PC-9 (cell line): ENCODE measurements at regions not wholly inside any gene's neighbourhood (a gene's known extent, or its start where the extent isn't known, plus 50 kb on each side); places are given as distances from the start of the nearest gene placed in this dataset.
"Not testable (repeated sequence)": the region's sequence is repeated elsewhere in the genome, so short reads cannot be mapped to it uniquely, and the experiment has no call there.

Experiments
- BruUV-seq: library from RNA; stranded (reverse); fragments of 400-500 nt; replicated peaks from 2 replicates; lab custom pipeline; 2021; lab: Mats Ljungman, UMichigan
- CTCF ChIA-PET: fragments of 300-600 bp; sonication (Branson Sonifier 250); formaldehyde crosslinking; loops from one replicate; lab custom pipeline; 2022; ENCODE audit warnings: antibody characterized with exemption; lab: Charles Lee
- POLR2A ChIA-PET: fragments of 300-600 bp; sonication (Branson Sonifier 250); formaldehyde crosslinking; loops from one replicate; lab custom pipeline; 2022; ENCODE audit warnings: antibody characterized with exemption; ENCODE audit not compliant: unreplicated experiment; lab: Charles Lee
- DNase-seq, 2 experiments: peaks; one replicate each; pipeline versions ENCODE4 v3.0.0 to v3.0.0-alpha.2; 2015 to 2022; ENCODE audit warnings: mixed read lengths in 1 of 2
- H2AFZ ChIP-seq: fragments of 200-600 bp; sonication (generic); 2 replicates; pipeline ENCODE4 v1.8.1; 2017; ENCODE audit warnings: antibody characterized with exemption
- H3F3A ChIP-seq: fragments of 200-600 bp; sonication (generic); 2 replicates; pipeline ENCODE4 v1.8.1; 2017; ENCODE audit warnings: antibody characterized with exemption, mild to moderate bottlenecking, low read depth; ENCODE audit not compliant: insufficient read depth
- H3K27ac ChIP-seq: fragments of 200-600 bp; sonication (generic); 2 replicates; pipeline ENCODE4 v1.6.1; 2016; ENCODE audit warnings: mixed run types
- H3K27me3 ChIP-seq: fragments of 200-600 bp; sonication (generic); 2 replicates; pipeline ENCODE4 v1.6.1; 2016; ENCODE audit warnings: low read depth, mixed run types; ENCODE audit not compliant: insufficient read depth
- H3K36me3 ChIP-seq: fragments of 200-600 bp; sonication (generic); 2 replicates; pipeline ENCODE4 v1.6.1; 2016; ENCODE audit warnings: low read depth, mixed run types
- H3K4me1 ChIP-seq: fragments of 200-600 bp; sonication (generic); replicated peaks from 2 replicates; pipeline ENCODE4 v1.6.1; 2016; ENCODE audit warnings: mixed run types; ENCODE audit not compliant: insufficient read depth
- H3K4me2 ChIP-seq: fragments of 200-600 bp; sonication (generic); 2 replicates; pipeline ENCODE4 v1.6.1; 2017; ENCODE audit warnings: mixed run types
- H3K4me3 ChIP-seq: fragments of 200-600 bp; sonication (generic); 2 replicates; pipeline ENCODE4 v1.6.1; 2016; ENCODE audit warnings: mixed run types
- H3K79me2 ChIP-seq: fragments of 200-600 bp; sonication (generic); 2 replicates; pipeline ENCODE4 v1.6.1; 2017; ENCODE audit warnings: low read depth, mixed run types
- H3K9me2 ChIP-seq: fragments of 200-600 bp; sonication (generic); 2 replicates; pipeline ENCODE4 v1.8.1; 2017; ENCODE audit warnings: mild to moderate bottlenecking; ENCODE audit not compliant: insufficient read depth
- H3K9me3 ChIP-seq: fragments of 200-600 bp; sonication (generic); 2 replicates; pipeline ENCODE4 v1.8.1; 2016; ENCODE audit warnings: low read depth; ENCODE audit not compliant: insufficient read depth
- H4K20me1 ChIP-seq: fragments of 200-600 bp; sonication (generic); 2 replicates; pipeline ENCODE4 v1.8.1; 2017; ENCODE audit not compliant: insufficient read depth
- CTCF ChIP-seq: fragments of 200-600 bp; sonication (generic); conservative IDR thresholded peaks from 2 replicates; pipeline ENCODE4 v1.6.1; 2017; ENCODE audit warnings: mixed run types, antibody characterized with exemption, mild to moderate bottlenecking, moderate library complexity
- EZH2 ChIP-seq: fragments of 200-600 bp; sonication (generic); IDR thresholded peaks from 2 replicates; pipeline ENCODE4 v1.8.0; 2017; ENCODE audit warnings: antibody characterized with exemption, low read depth
- intact Hi-C: fragments of 100-400 bp; cut with micrococcal nuclease; formaldehyde crosslinking; loops from one replicate; pipeline ENCODE4 v1.10.0; 2022; ENCODE audit not compliant: unreplicated experiment

- H2AFZ ChIP-seq: no peak overlapping the region
Measured at GRCh38 chr6:11848852-11849731, 70.5 kb upstream of the ADTRP start.

GRCh38 chr6:11848346-11848651, 69.7 kb upstream of the ADTRP start:
- CTCF ChIA-PET: no interaction called here
- Histone ChIP-seq H3K4me1 (peaks cover 33% of the 10 kb centered on the region), H3K4me2 (no peak overlapping the region), H3K4me3 (no peak overlapping the region), H3K27ac (no peak overlapping the region), H3K9me3 (no peaks in the 10 kb centered on the region), H3K79me2 (no peaks in the 10 kb centered on the region), H3K36me3 (no peaks in the 10 kb centered on the region), H4K20me1 (no peaks in the 10 kb centered on the region), H3K27me3 (no peaks in the 10 kb centered on the region), H2AFZ (no peak overlapping the region), H3K9me2 (no peaks in the 10 kb centered on the region), H3F3A (peaks cover 19% of the 10 kb centered on the region)
- TF ChIP-seq EZH2 (no peak), CTCF (no peak)
- no TSS peak for BruUV-seq
- intact Hi-C loops: loop anchor here (10.0 kb wide), 1 partner anchor 437 kb away; no protein-coding TSS in a partner anchor
- POLR2A ChIA-PET: no interaction called here
- DNase-seq: no peak

More at GRCh38 chr6:11848852-11849731, 70.5 kb upstream of the ADTRP start:
- H3F3A ChIP-seq: peaks cover 19% of the 10 kb centered on the region
- H3K27ac ChIP-seq: no peak overlapping the region
- no peaks in the 10 kb centered on the region for H3K27me3 ChIP-seq
- ChIA-PET POLR2A (no interaction called here), CTCF (no interaction called here)
- H3K4me1 ChIP-seq: peaks cover 34% of the 10 kb centered on the region
- H4K20me1 ChIP-seq: no peaks in the 10 kb centered on the region
- H3K79me2 ChIP-seq: no peaks in the 10 kb centered on the region
- no peaks in the 10 kb centered on the region for H3K36me3 ChIP-seq
- no peak overlapping the region for H3K4me2 ChIP-seq
- intact Hi-C loops: loop anchor here (10.0 kb wide), 1 partner anchor 436 kb away; no protein-coding TSS in a partner anchor
- H3K9me2 ChIP-seq: no peaks in the 10 kb centered on the region
- TF ChIP-seq CTCF (no peak), EZH2 (no peak)
- no TSS peak for BruUV-seq
- H3K4me3 ChIP-seq: no peak overlapping the region
- DNase-seq: no peak
- no peaks in the 10 kb centered on the region for H3K9me3 ChIP-seq

- Histone ChIP-seq H4K20me1 (no peaks in the 10 kb centered on the region), H3K9me3 (no peaks in the 10 kb centered on the region), H3K4me3 (no peak overlapping the region), H3K9me2 (no peaks in the 10 kb centered on the region), H3K79me2 (no peaks in the 10 kb centered on the region), H3K4me1 (peaks cover 33% of the 10 kb centered on the region), H3K4me2 (no peak overlapping the region), H3K27me3 (no peaks in the 10 kb centered on the region), H3K27ac (no peak overlapping the region), H2AFZ (no peak overlapping the region), H3F3A (peaks cover 19% of the 10 kb centered on the region), H3K36me3 (no peaks in the 10 kb centered on the region)
- ChIA-PET POLR2A (interaction anchor here (0.6 kb wide), 1 partner anchor 149 kb away, joined by 5 read pairs; no protein-coding TSS in a partner anchor), CTCF (no interaction called here)
- intact Hi-C loops: loop anchor here (2.0 to 10.0 kb wide), 2 partner anchors 161 to 437 kb away; no protein-coding TSS in a partner anchor
- BruUV-seq: no TSS peak
- no peak for DNase-seq
- TF ChIP-seq EZH2 (no peak), CTCF (no peak)
Measured at GRCh38 chr6:11847515-11848345, 69.1 kb upstream of the ADTRP start.

- POLR2A ChIA-PET: interaction anchor here (0.6 kb wide), 1 partner anchor 148 kb away, joined by 5 read pairs; no protein-coding TSS in a partner anchor
- H4K20me1 ChIP-seq, H3K36me3 ChIP-seq, DNase-seq, H3K9me2 ChIP-seq, H3K79me2 ChIP-seq, H3K27ac ChIP-seq, CTCF ChIA-PET, H2AFZ ChIP-seq, BruUV-seq, H3K4me2 ChIP-seq, H3K27me3 ChIP-seq, H3K4me3 ChIP-seq, H3K9me3 ChIP-seq: not testable (repeated sequence)
- intact Hi-C loops: loop anchor here (2.0 to 10.0 kb wide), 2 partner anchors 162 to 438 kb away; no protein-coding TSS in a partner anchor
- H3F3A ChIP-seq: peaks cover 19% of the 10 kb centered on the region
- peaks cover 33% of the 10 kb centered on the region for H3K4me1 ChIP-seq
Measured at GRCh38 chr6:11847068-11847467, 68.5 kb upstream of the ADTRP start.
